Ishikawa (cell line): ENCODE measurements at regions not wholly inside any gene's neighbourhood (a gene's known extent, or its start where the extent isn't known, plus 50 kb on each side); places are given as distances from the start of the nearest gene placed in this dataset.

Source experiments
- CEBPB ChIP-seq: IDR thresholded peaks from 2 replicates; pipeline ENCODE4 v1.6.1; 2012
- CREB1 ChIP-seq: IDR thresholded peaks from 2 replicates; pipeline ENCODE4 v1.6.1; 2012; ENCODE audit warnings: low read depth
- EGR1 ChIP-seq: IDR thresholded peaks from 2 replicates; pipeline ENCODE4 v1.6.1; 2012
- EP300 ChIP-seq: IDR thresholded peaks from 2 replicates; pipeline ENCODE4 v1.6.1; 2012; ENCODE audit warnings: borderline replicate concordance
- FOXM1 ChIP-seq: IDR thresholded peaks from 2 replicates; pipeline ENCODE4 v1.6.1; 2012; ENCODE audit warnings: low read depth, borderline replicate concordance
- NFIC ChIP-seq: IDR thresholded peaks from 2 replicates; pipeline ENCODE4 v1.6.1; 2012
- RAD21 ChIP-seq: IDR thresholded peaks from 2 replicates; pipeline ENCODE4 v1.6.1; 2012; ENCODE audit warnings: low read depth
- REST ChIP-seq: IDR thresholded peaks from 2 replicates; pipeline ENCODE4 v1.6.1; 2012; ENCODE audit warnings: low read depth, mild to moderate bottlenecking
- TAF1 ChIP-seq: IDR thresholded peaks from 2 replicates; pipeline ENCODE4 v1.6.1; 2012; ENCODE audit warnings: low read depth, mild to moderate bottlenecking
- TCF12 ChIP-seq: IDR thresholded peaks from 2 replicates; pipeline ENCODE4 v1.6.1; 2012; ENCODE audit warnings: low read depth
- TEAD4 ChIP-seq: IDR thresholded peaks from 2 replicates; pipeline ENCODE4 v1.6.1; 2012
- YY1 ChIP-seq: IDR thresholded peaks from 2 replicates; pipeline ENCODE4 v1.6.1; 2012; ENCODE audit warnings: low read depth
- ZBTB7A ChIP-seq: IDR thresholded peaks from 2 replicates; pipeline ENCODE4 v1.6.1; 2012; ENCODE audit warnings: low read depth
- TF ChIP-seq, protein P1 (sequence below): IDR thresholded peaks from 2 replicates; pipeline ENCODE4 v1.6.1; 2012
- TF ChIP-seq, protein P2 (sequence below): IDR thresholded peaks from 2 replicates; pipeline ENCODE4 v1.6.1; 2012

DNA sequence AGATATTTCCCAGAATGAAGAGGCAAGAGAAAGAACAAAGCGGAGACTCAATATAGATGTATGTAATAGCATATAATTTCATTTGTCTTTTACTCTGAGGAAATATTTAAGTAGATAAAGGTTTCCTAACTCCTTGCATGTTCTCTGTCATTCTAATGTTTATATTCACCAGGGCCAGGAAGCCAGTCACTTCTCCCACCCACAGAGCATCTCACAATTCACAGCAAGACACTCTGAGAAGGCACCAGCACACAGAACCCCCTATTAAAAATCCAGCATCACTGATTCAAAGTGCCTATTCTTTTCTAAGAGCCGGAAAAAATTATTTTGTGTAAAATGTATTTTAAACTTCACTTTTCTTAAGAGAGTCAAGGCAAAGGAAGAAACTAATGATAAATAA is 927.1 kb downstream of the C4orf33 start:
- TF ChIP-seq EP300 = no peak
- no peak for TF ChIP-seq ZBTB7A
- TF ChIP-seq CEBPB = no peak
- TF ChIP-seq REST = no peak
- TF ChIP-seq CREB1 = no peak
- no peak for TF ChIP-seq YY1
- no peak for TF ChIP-seq TCF12
- no peak for TF ChIP-seq TAF1
- TF ChIP-seq, protein P1, sequence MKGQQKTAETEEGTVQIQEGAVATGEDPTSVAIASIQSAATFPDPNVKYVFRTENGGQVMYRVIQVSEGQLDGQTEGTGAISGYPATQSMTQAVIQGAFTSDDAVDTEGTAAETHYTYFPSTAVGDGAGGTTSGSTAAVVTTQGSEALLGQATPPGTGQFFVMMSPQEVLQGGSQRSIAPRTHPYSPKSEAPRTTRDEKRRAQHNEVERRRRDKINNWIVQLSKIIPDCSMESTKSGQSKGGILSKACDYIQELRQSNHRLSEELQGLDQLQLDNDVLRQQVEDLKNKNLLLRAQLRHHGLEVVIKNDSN = no peak
- TF ChIP-seq EGR1 = no peak
- no peak for TF ChIP-seq NFIC
- no peak for TF ChIP-seq TEAD4
- TF ChIP-seq FOXM1 = no peak
- TF ChIP-seq, protein P2, sequence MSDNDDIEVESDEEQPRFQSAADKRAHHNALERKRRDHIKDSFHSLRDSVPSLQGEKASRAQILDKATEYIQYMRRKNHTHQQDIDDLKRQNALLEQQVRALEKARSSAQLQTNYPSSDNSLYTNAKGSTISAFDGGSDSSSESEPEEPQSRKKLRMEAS = no peak
- TF ChIP-seq RAD21 = no peak

DNA sequence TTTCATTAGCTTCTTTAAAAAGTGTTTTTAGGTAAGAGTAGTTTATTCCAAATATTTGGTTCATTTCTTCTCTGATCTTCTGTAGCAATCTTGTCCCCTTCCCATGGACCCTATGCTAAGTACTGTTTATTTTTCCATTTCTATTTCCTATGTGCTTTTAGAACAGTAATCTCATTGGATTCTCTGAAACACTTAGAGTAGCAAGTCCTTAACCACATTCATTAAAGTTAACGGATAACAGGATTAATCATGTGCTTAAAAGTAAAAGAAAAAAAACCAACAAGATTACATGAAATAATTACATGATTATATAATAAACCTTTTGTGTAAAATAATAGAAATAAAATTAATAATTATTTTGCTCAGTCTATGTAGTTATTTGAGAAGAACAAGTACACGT is 929.7 kb downstream of the C4orf33 start:
- TF ChIP-seq, protein P2 = no peak
- TF ChIP-seq ZBTB7A (no peak), CEBPB (no peak), EP300 (no peak), CREB1 (no peak), EGR1 (no peak), TAF1 (no peak), NFIC (no peak), TEAD4 (no peak), TCF12 (no peak), FOXM1 (no peak), RAD21 (no peak), REST (no peak)
- TF ChIP-seq, protein P1 = no peak

DNA sequence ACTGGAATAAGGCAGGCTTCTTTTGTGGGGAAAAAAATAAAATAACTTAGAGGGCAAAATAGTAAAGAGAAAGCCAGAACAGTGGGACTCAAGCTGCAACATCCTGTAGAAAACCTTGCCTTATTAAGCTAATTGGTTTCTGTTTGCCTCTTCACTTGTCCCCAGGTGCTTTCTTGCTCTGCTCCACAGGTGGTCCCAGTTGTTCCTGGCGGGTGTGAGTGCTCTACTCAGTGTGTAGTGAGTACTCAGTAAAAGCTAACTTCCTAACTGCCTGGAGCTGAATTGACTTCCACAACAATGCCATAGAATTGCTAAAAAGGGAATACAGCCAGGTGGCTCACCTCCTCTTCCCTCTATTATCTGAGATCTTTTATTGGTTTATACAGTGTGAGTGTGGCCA is 930.2 kb downstream of the C4orf33 start:
- TF ChIP-seq EP300 = no peak
- no peak for TF ChIP-seq NFIC

DNA sequence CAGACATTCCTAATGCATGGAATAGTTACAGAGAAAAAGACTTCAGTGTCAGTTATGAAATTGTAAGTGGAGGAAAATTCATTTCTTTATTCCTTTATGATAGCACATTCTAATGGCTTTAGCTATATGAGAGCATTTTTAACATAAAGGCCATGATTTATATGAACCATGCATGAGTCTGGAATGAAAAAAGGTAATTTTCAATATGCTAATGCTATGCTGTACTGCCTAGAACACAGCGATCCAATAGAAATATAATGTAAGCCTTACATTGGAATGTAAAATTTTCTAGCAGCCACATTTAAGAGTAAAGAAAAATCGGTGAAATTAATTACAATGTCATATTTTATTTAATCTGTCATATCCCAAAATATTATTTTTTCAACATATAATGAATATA is 932.0 kb downstream of the C4orf33 start:
- TF ChIP-seq EP300 = no peak
- TF ChIP-seq, protein P1 = no peak
- TF ChIP-seq RAD21 = no peak
- no peak for TF ChIP-seq CREB1
- TF ChIP-seq ZBTB7A = no peak
- no peak for TF ChIP-seq EGR1
- TF ChIP-seq CEBPB = no peak
- TF ChIP-seq REST = no peak
- TF ChIP-seq TEAD4 = no peak
- TF ChIP-seq TCF12 = no peak
- no peak for TF ChIP-seq TAF1
- TF ChIP-seq NFIC = no peak
- no peak for TF ChIP-seq YY1
- TF ChIP-seq, protein P2 = no peak
- no peak for TF ChIP-seq FOXM1
